ENCODE measurements at regions not wholly inside any gene's neighbourhood (a gene's known extent, or its start where the extent isn't known, plus 50 kb on each side); places are given as distances from the start of the nearest gene placed in this dataset.

GRCh38 chr11:116661056-116661455, 111.7 kb downstream of the BUD13 start:
- H3K36me3 ChIP-seq (ENCODE audit: control insufficient read depth, insufficient read depth, low read length) = no peaks in the 10 kb centered on the region
- DNase-seq (ENCODE audit: low read depth in 2 of 2) = no peak
- H3K4me3 ChIP-seq (replicated peaks in 1 of 4; ENCODE audit: control extremely low read depth in 1 of 4, insufficient read depth in 1 of 4, low read depth in 3 of 4, low read length in 4 of 4) = no peak overlapping the region
- TF ChIP-seq EZH2 (IDR thresholded peaks at IDR 0.05; ENCODE audit: low read length, missing control alignments) (no peak), CTCF (conservative IDR thresholded peaks at IDR 0.05 in 1 of 2, IDR thresholded peaks at IDR 0.05 in 1 of 2; ENCODE audit: low read depth in 1 of 2, low read length in 2 of 2) (no peak)
- H3K4me2 ChIP-seq (ENCODE audit: extremely low read depth, insufficient read depth, low read length) = no peak overlapping the region
- no peak overlapping the region for H2AFZ ChIP-seq (ENCODE audit: low read length)
- no peaks in the 10 kb centered on the region for H3K79me2 ChIP-seq (ENCODE audit: control insufficient read depth, insufficient read depth, low read length)
- H3K27ac ChIP-seq (ENCODE audit: insufficient read depth, low read length) = no peak overlapping the region
- no peaks in the 10 kb centered on the region for H3K27me3 ChIP-seq (ENCODE audit: control insufficient read depth, insufficient read depth, low read length)
- H4K20me1 ChIP-seq (ENCODE audit: control insufficient read depth, extremely low read depth, insufficient read depth, low read length) = no peaks in the 10 kb centered on the region
- no peak overlapping the region for H3K9ac ChIP-seq (ENCODE audit: insufficient read depth, low read length)
- no peaks in the 10 kb centered on the region for H3K4me1 ChIP-seq (ENCODE audit: control insufficient read depth, extremely low read depth, insufficient read depth, low read length)
- no peaks in the 10 kb centered on the region for H3K9me3 ChIP-seq (ENCODE audit: control insufficient read depth, insufficient read depth, low read depth, low read length)

- TF ChIP-seq EZH2 (IDR thresholded peaks at IDR 0.05; ENCODE audit: low read length, missing control alignments) (no peak), CTCF (conservative IDR thresholded peaks at IDR 0.05 in 1 of 2, IDR thresholded peaks at IDR 0.05 in 1 of 2; ENCODE audit: low read depth in 1 of 2, low read length in 2 of 2) (no peak)
- H3K36me3 ChIP-seq (ENCODE audit: control insufficient read depth, insufficient read depth, low read length) = no peaks in the 10 kb centered on the region
- no peaks in the 10 kb centered on the region for H4K20me1 ChIP-seq (ENCODE audit: control insufficient read depth, extremely low read depth, insufficient read depth, low read length)
- H2AFZ ChIP-seq (ENCODE audit: low read length) = no peak overlapping the region
- H3K4me3 ChIP-seq (replicated peaks in 1 of 4; ENCODE audit: control extremely low read depth in 1 of 4, insufficient read depth in 1 of 4, low read depth in 3 of 4, low read length in 4 of 4) = no peak overlapping the region
- H3K27me3 ChIP-seq (ENCODE audit: control insufficient read depth, insufficient read depth, low read length) = no peaks in the 10 kb centered on the region
- H3K79me2 ChIP-seq (ENCODE audit: control insufficient read depth, insufficient read depth, low read length) = no peaks in the 10 kb centered on the region
- DNase-seq (ENCODE audit: low read depth in 2 of 2) = no peak
- H3K4me2 ChIP-seq (ENCODE audit: extremely low read depth, insufficient read depth, low read length) = no peak overlapping the region
- no peak overlapping the region for H3K27ac ChIP-seq (ENCODE audit: insufficient read depth, low read length)
- H3K9me3 ChIP-seq (ENCODE audit: control insufficient read depth, insufficient read depth, low read depth, low read length) = no peaks in the 10 kb centered on the region
- no peaks in the 10 kb centered on the region for H3K4me1 ChIP-seq (ENCODE audit: control insufficient read depth, extremely low read depth, insufficient read depth, low read length)
- no peak overlapping the region for H3K9ac ChIP-seq (ENCODE audit: insufficient read depth, low read length)
Observed at GRCh38 chr11:116660011-116660410, 112.8 kb downstream of the BUD13 start.

GRCh38 chr11:116658876-116659535, 113.8 kb downstream of the BUD13 start:
- no peak for DNase-seq (ENCODE audit: low read depth in 2 of 2)
- Histone ChIP-seq H3K36me3 (ENCODE audit: control insufficient read depth, insufficient read depth, low read length) (no peaks in the 10 kb centered on the region), H3K27me3 (ENCODE audit: control insufficient read depth, insufficient read depth, low read length) (no peaks in the 10 kb centered on the region), H3K4me1 (ENCODE audit: control insufficient read depth, extremely low read depth, insufficient read depth, low read length) (no peaks in the 10 kb centered on the region), H3K9ac (ENCODE audit: insufficient read depth, low read length) (no peak overlapping the region), H3K27ac (ENCODE audit: insufficient read depth, low read length) (no peak overlapping the region), H2AFZ (ENCODE audit: low read length) (no peak overlapping the region), H3K9me3 (ENCODE audit: control insufficient read depth, insufficient read depth, low read depth, low read length) (no peaks in the 10 kb centered on the region), H3K4me2 (ENCODE audit: extremely low read depth, insufficient read depth, low read length) (no peak overlapping the region), H3K79me2 (ENCODE audit: control insufficient read depth, insufficient read depth, low read length) (no peaks in the 10 kb centered on the region), H3K4me3 (replicated peaks in 1 of 4; ENCODE audit: control extremely low read depth in 1 of 4, insufficient read depth in 1 of 4, low read depth in 3 of 4, low read length in 4 of 4) (no peak overlapping the region), H4K20me1 (ENCODE audit: control insufficient read depth, extremely low read depth, insufficient read depth, low read length) (no peaks in the 10 kb centered on the region)
- TF ChIP-seq CTCF (conservative IDR thresholded peaks at IDR 0.05 in 1 of 2, IDR thresholded peaks at IDR 0.05 in 1 of 2; ENCODE audit: low read depth in 1 of 2, low read length in 2 of 2) = no peak
- TF ChIP-seq EZH2 (IDR thresholded peaks at IDR 0.05; ENCODE audit: low read length, missing control alignments) = no peak
